ENCODE measurements at regions not wholly inside any gene's neighbourhood (a gene's known extent, or its start where the extent isn't known, plus 50 kb on each side); places are given as distances from the start of the nearest gene placed in this dataset.

- no peak for TF ChIP-seq POLR2A (IDR thresholded peaks at IDR 0.05)
- no peak for TF ChIP-seq CTCF (IDR thresholded peaks at IDR 0.05)
- TF ChIP-seq POLR2AphosphoS5 (IDR thresholded peaks at IDR 0.05): no peak
Measured at GRCh38 chr12:90449611-90450010, 505.4 kb downstream of the CCER1 start.
